K562 (cell line): ENCODE measurements at regions not wholly inside any gene's neighbourhood (a gene's known extent, or its start where the extent isn't known, plus 50 kb on each side); places are given as distances from the start of the nearest gene placed in this dataset.
"Not testable (repeated sequence)": the region's sequence is repeated elsewhere in the genome, so short reads cannot be mapped to it uniquely, and the experiment has no call there.

Experiments used
- ATAC-seq: fragments of 200-7000 bp; cut with Tn5 transposase; 3 replicates; pipeline ENCODE4 v1.9.1; 2020; ENCODE audit warnings: moderate library complexity
- BruUV-seq: library from RNA; stranded (reverse); fragments of 400-500 nt; replicated peaks from 2 replicates; lab custom pipeline; 2021; lab: Mats Ljungman, UMichigan
- CTCF ChIA-PET: fragments of 300-600 bp; formaldehyde crosslinking; extraction: SDS; loops from one replicate; lab custom pipeline; 2021; ENCODE audit warnings: low intra/inter-chr PET ratio; lab: Yijun Ruan, JAX
- POLR2A ChIA-PET: fragments of 300-600, 350-650 bp; sonication (Branson Sonifier 250); formaldehyde crosslinking; extraction: SDS; loops from one replicate; lab custom pipeline; 2021; ENCODE audit warnings: antibody characterized with exemption, inconsistent platforms; lab: Yijun Ruan, JAX
- DNase-seq, 4 experiments: peaks; one replicate each; pipeline versions ENCODE4 v3.0.0 to v3.0.0-alpha.2; 2011 to 2018; ENCODE audit warnings: low spot score in 3 of 4, mixed read lengths in 3 of 4; ENCODE audit errors: extremely low read depth in 1 of 4
- FAIRE-seq: peaks from 2 replicates; lab custom pipeline; 2011; peaks lifted over from hg19 to GRCh38; lab: Jason Lieb, UNC
- H2AFZ ChIP-seq: 2 replicates; pipeline ENCODE4 v1.6.0; 2011; ENCODE audit warnings: low read depth, low read length, control low read depth, inconsistent platforms
- H3K27ac ChIP-seq: fragments of 200-600 bp; 3 replicates; pipeline ENCODE4 v1.8.0; 2011; ENCODE audit warnings: low read depth, mild to moderate bottlenecking, control low read depth, inconsistent platforms, low read length, moderate library complexity, mixed read lengths; ENCODE audit errors: extremely low read depth
- H3K27me3 ChIP-seq, 2 experiments: fragments of 300-600 bp in 1 of 2; 2 replicates in 1 of 2; 3 replicates in 1 of 2; pipeline versions ENCODE4 v1.6.0 to v1.8.0; 2011; ENCODE audit warnings: inconsistent platforms in 2 of 2, low read length in 2 of 2, mild to moderate bottlenecking in 1 of 2, mixed read lengths in 1 of 2, moderate library complexity in 1 of 2; ENCODE audit not compliant: control insufficient read depth in 2 of 2, insufficient read depth in 2 of 2
- H3K36me3 ChIP-seq: fragments of 300-600 bp; 3 replicates; pipeline ENCODE4 v1.8.0; 2011; ENCODE audit warnings: mild to moderate bottlenecking, low read length, inconsistent platforms; ENCODE audit not compliant: control insufficient read depth, insufficient read depth
- H3K4me1 ChIP-seq, 2 experiments: fragments of 200-600 bp in 1 of 2; replicated peaks in 1 of 2; 2 replicates in 1 of 2; 3 replicates in 1 of 2; pipeline versions ENCODE4 v1.5.1 to v1.8.0; 2011; ENCODE audit warnings: inconsistent platforms in 2 of 2, low read length in 2 of 2, mild to moderate bottlenecking in 1 of 2, mixed read lengths in 1 of 2, moderate library complexity in 1 of 2; ENCODE audit not compliant: control insufficient read depth in 2 of 2, insufficient read depth in 2 of 2
- H3K4me2 ChIP-seq: 2 replicates; pipeline ENCODE4 v1.6.1; 2011; ENCODE audit warnings: low read length, control low read depth, inconsistent platforms, mixed read lengths; ENCODE audit not compliant: insufficient read depth
- H3K4me3 ChIP-seq: fragments of 200-600 bp; sonication (generic), shearing (Covaris generic); 2 replicates; pipeline ENCODE4 v1.5.1; 2016; ENCODE audit warnings: control low read depth, inconsistent platforms
- H3K79me2 ChIP-seq: fragments of 200-600 bp; 3 replicates; pipeline ENCODE4 v1.8.0; 2011; ENCODE audit warnings: low read length, inconsistent platforms; ENCODE audit not compliant: control insufficient read depth, insufficient read depth
- H3K9ac ChIP-seq, 2 experiments: 2 replicates each; pipeline versions ENCODE4 v1.6.0 to v1.6.1; 2011; ENCODE audit warnings: low read depth in 2 of 2, low read length in 2 of 2, control low read depth in 1 of 2, inconsistent platforms in 1 of 2, mild to moderate bottlenecking in 1 of 2, mixed read lengths in 1 of 2; ENCODE audit not compliant: insufficient read depth in 1 of 2
- H3K9me1 ChIP-seq: one replicate; pipeline ENCODE4 v1.6.0; 2011; ENCODE audit warnings: inconsistent platforms, mild to moderate bottlenecking, low read length, moderate library complexity; ENCODE audit not compliant: control insufficient read depth, insufficient read depth
- H3K9me3 ChIP-seq: replicated peaks from 2 replicates; pipeline ENCODE4 v1.5.1; 2011; ENCODE audit warnings: low read depth, low read length, inconsistent platforms; ENCODE audit not compliant: control insufficient read depth, insufficient read depth
- H4K20me1 ChIP-seq: replicated peaks from 2 replicates; pipeline ENCODE4 v1.6.1; 2011; ENCODE audit warnings: low read length, inconsistent platforms, mixed read lengths; ENCODE audit not compliant: control insufficient read depth, insufficient read depth
- WGBS: fragments of 100-300 bp; shearing (Covaris generic); methylation state at CpG from one replicate; pipeline ENCODE4 v1.1.6; 2016; ENCODE audit warnings: low coverage, mixed read lengths; ENCODE audit not compliant: insufficient coverage; ENCODE audit errors: missing lambda C conversion rate; 5-methylcytosine and 5-hydroxymethylcytosine counted together
- in situ Hi-C: fragments of 300-500 bp; cut with MboI; formaldehyde crosslinking; loops from 4 replicates; pipeline ENCODE4 v1.15.0; 2018; ENCODE audit warnings: inconsistent platforms, mixed read lengths
- intact Hi-C: fragments of 100-400 bp; cut with micrococcal nuclease; formaldehyde crosslinking; loops from 2 replicates; pipeline ENCODE4 v1.14.2; 2022

DNA sequence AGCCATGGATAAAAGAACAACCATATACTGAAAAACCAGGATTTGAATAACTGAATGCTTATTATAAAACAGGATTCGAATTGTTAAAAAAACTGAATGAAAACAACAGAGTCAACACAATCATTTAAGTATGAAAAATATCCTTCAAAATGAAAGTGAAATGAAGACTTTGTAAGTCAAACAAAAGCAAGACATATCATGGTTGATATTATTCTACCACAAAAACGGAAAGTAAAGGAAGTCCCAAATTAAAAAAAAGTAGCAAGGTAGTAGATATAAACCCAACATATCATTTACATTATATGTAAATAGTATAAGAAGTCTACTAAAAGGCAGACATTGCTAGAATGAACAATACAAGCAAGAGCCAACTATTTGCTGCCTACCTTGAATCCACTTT, 63.1 kb upstream of the POTEC start:
- CTCF ChIA-PET, H3K4me2 ChIP-seq, BruUV-seq, H3K4me1 ChIP-seq, H3K9me3 ChIP-seq, H3K36me3 ChIP-seq, intact Hi-C loops, H3K9ac ChIP-seq, H3K27ac ChIP-seq, H3K9me1 ChIP-seq, DNase-seq, H3K27me3 ChIP-seq, ATAC-seq, POLR2A ChIA-PET, in situ Hi-C loops, FAIRE-seq, H3K79me2 ChIP-seq, H3K4me3 ChIP-seq, H2AFZ ChIP-seq, H4K20me1 ChIP-seq: not testable (repeated sequence)
- 0% methylated on average over 2 of the region's 2 CpGs for WGBS

DNA sequence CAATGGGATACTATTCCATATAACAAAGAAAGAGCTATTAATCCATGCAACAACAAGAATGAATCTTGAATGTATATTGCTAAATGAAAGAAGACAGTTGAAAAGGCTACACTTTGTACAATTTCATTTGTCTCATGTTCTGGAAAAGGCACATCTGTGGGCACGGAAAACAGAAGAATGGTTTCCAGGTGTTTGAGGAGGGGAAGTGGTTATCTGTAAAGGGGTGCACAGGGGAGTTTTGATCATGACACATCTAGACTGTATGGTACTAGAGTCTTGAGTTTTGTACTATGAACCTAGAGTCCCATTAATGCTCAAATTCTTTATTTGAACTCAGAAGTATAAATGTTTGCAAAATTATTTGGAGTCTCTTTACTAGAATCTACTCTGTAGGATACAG, 64.0 kb upstream of the POTEC start:
- BruUV-seq, DNase-seq, ATAC-seq, intact Hi-C loops, H3K4me2 ChIP-seq, H3K27ac ChIP-seq, FAIRE-seq, H3K9me3 ChIP-seq, H4K20me1 ChIP-seq, H3K9me1 ChIP-seq, POLR2A ChIA-PET, H3K9ac ChIP-seq, H3K36me3 ChIP-seq, H2AFZ ChIP-seq, H3K79me2 ChIP-seq, H3K4me3 ChIP-seq, CTCF ChIA-PET, H3K27me3 ChIP-seq, H3K4me1 ChIP-seq, in situ Hi-C loops: not testable (repeated sequence)
- WGBS, result 0% methylated on average over 1 of the region's 1 CpG

DNA sequence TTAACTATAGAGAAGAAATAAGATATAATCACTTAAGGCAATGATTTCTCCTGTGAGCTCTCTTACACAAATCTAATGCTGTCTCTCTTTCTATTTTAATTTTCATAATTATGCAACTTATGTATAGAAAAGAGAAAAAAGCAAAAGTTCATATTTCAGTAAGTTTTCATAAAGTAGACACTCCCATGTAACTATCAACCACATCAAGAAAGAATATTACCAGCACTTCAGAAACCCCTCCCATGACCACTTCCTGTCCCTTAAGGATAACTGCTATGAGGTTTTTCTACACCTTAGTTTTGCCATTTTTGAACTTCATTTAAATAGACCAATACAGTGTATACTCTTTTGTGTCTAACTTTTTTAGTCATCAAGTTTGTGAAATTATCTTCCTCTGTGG, 69.0 kb upstream of the POTEC start:
- H3K4me2 ChIP-seq, H3K36me3 ChIP-seq, H3K27ac ChIP-seq, H4K20me1 ChIP-seq, H3K9me3 ChIP-seq, H3K27me3 ChIP-seq, DNase-seq, POLR2A ChIA-PET, ATAC-seq, in situ Hi-C loops, CTCF ChIA-PET, H3K9me1 ChIP-seq, H2AFZ ChIP-seq, FAIRE-seq, H3K9ac ChIP-seq, H3K4me1 ChIP-seq, H3K4me3 ChIP-seq, BruUV-seq, intact Hi-C loops, H3K79me2 ChIP-seq: not testable (repeated sequence)

DNA sequence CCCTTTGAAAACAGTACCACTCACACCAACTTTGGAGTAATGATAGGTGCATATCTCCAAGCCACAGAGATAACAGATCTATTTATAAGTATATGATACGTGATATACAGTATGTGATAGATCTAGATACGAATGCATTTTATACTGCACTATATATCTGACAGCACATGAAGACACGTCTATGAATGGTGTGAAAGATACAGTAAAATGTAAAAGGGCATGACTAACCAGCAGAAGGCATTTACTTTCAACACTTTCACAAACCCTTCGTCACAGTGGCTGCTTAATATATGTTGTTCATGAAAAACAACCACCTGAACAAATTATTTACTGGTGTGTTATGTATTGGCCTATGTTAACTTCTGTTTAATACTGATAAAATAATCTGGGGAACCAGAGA, 71.1 kb upstream of the POTEC start:
- H3K27me3 ChIP-seq, H3K27ac ChIP-seq, ATAC-seq, DNase-seq, in situ Hi-C loops, H3K4me2 ChIP-seq, BruUV-seq, H3K4me1 ChIP-seq, H3K9me3 ChIP-seq, H3K4me3 ChIP-seq, H3K36me3 ChIP-seq, H4K20me1 ChIP-seq, intact Hi-C loops, H2AFZ ChIP-seq, POLR2A ChIA-PET, H3K79me2 ChIP-seq, H3K9me1 ChIP-seq, H3K9ac ChIP-seq, CTCF ChIA-PET, FAIRE-seq: not testable (repeated sequence)
- WGBS, result 0% methylated on average over 3 of the region's 4 CpGs
